ENCODE measurements at regions not wholly inside any gene's neighbourhood (a gene's known extent, or its start where the extent isn't known, plus 50 kb on each side); places are given as distances from the start of the nearest gene placed in this dataset.

GRCh38 chr1:29478151-29478791 lies 241.9 kb downstream of the PTPRU start:
- no peaks in the 10 kb centered on the region for H3K36me3 ChIP-seq (ENCODE audit: insufficient read depth, low read length)
- no peaks in the 10 kb centered on the region for H3K27me3 ChIP-seq (ENCODE audit: low read length)
- no peak overlapping the region for H3K4me2 ChIP-seq (ENCODE audit: low read depth, low read length, poor library complexity, severe bottlenecking)
- H3K4me3 ChIP-seq (ENCODE audit: low read length), result no peak overlapping the region
- DNase-seq, result no peak
- no peaks in the 10 kb centered on the region for H3K9me3 ChIP-seq (ENCODE audit: low read length)
- H3K9me2 ChIP-seq (replicated peaks; ENCODE audit: insufficient read depth, low read length), result no peaks in the 10 kb centered on the region
- H3K4me1 ChIP-seq (ENCODE audit: low read length), result no peaks in the 10 kb centered on the region
- H4K20me1 ChIP-seq (ENCODE audit: insufficient read depth, low read depth, low read length), result no peaks in the 10 kb centered on the region
- no peak overlapping the region for H3K27ac ChIP-seq (ENCODE audit: low read length)
- H2AFZ ChIP-seq (ENCODE audit: low read length), result no peak overlapping the region
- H3K79me2 ChIP-seq (ENCODE audit: low read length), result no peaks in the 10 kb centered on the region
- no peak overlapping the region for H3K9ac ChIP-seq (ENCODE audit: low read length)

GRCh38 chr1:29475326-29475725 lies 239.0 kb downstream of the PTPRU start:
- H3K27me3 ChIP-seq (ENCODE audit: low read length), result no peaks in the 10 kb centered on the region

GRCh38 chr1:29474274-29475244 lies 238.2 kb downstream of the PTPRU start:
- no peaks in the 10 kb centered on the region for H3K9me2 ChIP-seq (replicated peaks; ENCODE audit: insufficient read depth, low read length)
- H3K4me3 ChIP-seq (ENCODE audit: low read length), result no peak overlapping the region
- no peaks in the 10 kb centered on the region for H3K79me2 ChIP-seq (ENCODE audit: low read length)
- no peaks in the 10 kb centered on the region for H4K20me1 ChIP-seq (ENCODE audit: insufficient read depth, low read depth, low read length)
- no peaks in the 10 kb centered on the region for H3K36me3 ChIP-seq (ENCODE audit: insufficient read depth, low read length)
- H3K27me3 ChIP-seq (ENCODE audit: low read length), result no peaks in the 10 kb centered on the region
- no peaks in the 10 kb centered on the region for H3K4me1 ChIP-seq (ENCODE audit: low read length)
- no peak overlapping the region for H3K27ac ChIP-seq (ENCODE audit: low read length)
- H3K4me2 ChIP-seq (ENCODE audit: low read depth, low read length, poor library complexity, severe bottlenecking), result no peak overlapping the region
- no peak overlapping the region for H2AFZ ChIP-seq (ENCODE audit: low read length)
- no peaks in the 10 kb centered on the region for H3K9me3 ChIP-seq (ENCODE audit: low read length)
- no peak overlapping the region for H3K9ac ChIP-seq (ENCODE audit: low read length)
- DNase-seq, result no peak

More at GRCh38 chr1:29475326-29475725, 239.0 kb downstream of the PTPRU start:
- no peaks in the 10 kb centered on the region for H3K36me3 ChIP-seq (ENCODE audit: insufficient read depth, low read length)
- H3K4me1 ChIP-seq (ENCODE audit: low read length), result no peaks in the 10 kb centered on the region
- no peak for DNase-seq
- no peaks in the 10 kb centered on the region for H3K9me3 ChIP-seq (ENCODE audit: low read length)
- H3K27ac ChIP-seq (ENCODE audit: low read length), result no peak overlapping the region
- H3K4me2 ChIP-seq (ENCODE audit: low read depth, low read length, poor library complexity, severe bottlenecking), result no peak overlapping the region
- no peak overlapping the region for H2AFZ ChIP-seq (ENCODE audit: low read length)
- H4K20me1 ChIP-seq (ENCODE audit: insufficient read depth, low read depth, low read length), result no peaks in the 10 kb centered on the region
- H3K9ac ChIP-seq (ENCODE audit: low read length), result no peak overlapping the region
- H3K4me3 ChIP-seq (ENCODE audit: low read length), result no peak overlapping the region
- H3K9me2 ChIP-seq (replicated peaks; ENCODE audit: insufficient read depth, low read length), result no peaks in the 10 kb centered on the region
- no peaks in the 10 kb centered on the region for H3K79me2 ChIP-seq (ENCODE audit: low read length)

- Histone ChIP-seq H3K79me2 (ENCODE audit: low read length) (no peaks in the 10 kb centered on the region), H3K36me3 (ENCODE audit: insufficient read depth, low read length) (no peaks in the 10 kb centered on the region), H3K9me2 (replicated peaks; ENCODE audit: insufficient read depth, low read length) (no peaks in the 10 kb centered on the region), H3K4me1 (ENCODE audit: low read length) (no peaks in the 10 kb centered on the region), H3K4me3 (ENCODE audit: low read length) (no peak overlapping the region), H3K27me3 (ENCODE audit: low read length) (no peaks in the 10 kb centered on the region), H4K20me1 (ENCODE audit: insufficient read depth, low read depth, low read length) (no peaks in the 10 kb centered on the region), H3K9ac (ENCODE audit: low read length) (no peak overlapping the region), H2AFZ (ENCODE audit: low read length) (no peak overlapping the region), H3K9me3 (ENCODE audit: low read length) (no peaks in the 10 kb centered on the region), H3K27ac (ENCODE audit: low read length) (no peak overlapping the region), H3K4me2 (ENCODE audit: low read depth, low read length, poor library complexity, severe bottlenecking) (no peak overlapping the region)
- DNase-seq, result no peak
Observed at GRCh38 chr1:29473161-29473855, 237.0 kb downstream of the PTPRU start.

- Histone ChIP-seq H3K27ac (ENCODE audit: low read length) (no peak overlapping the region), H3K79me2 (ENCODE audit: low read length) (no peaks in the 10 kb centered on the region), H2AFZ (ENCODE audit: low read length) (no peak overlapping the region), H3K9ac (ENCODE audit: low read length) (no peak overlapping the region), H3K4me2 (ENCODE audit: low read depth, low read length, poor library complexity, severe bottlenecking) (no peak overlapping the region), H3K9me2 (replicated peaks; ENCODE audit: insufficient read depth, low read length) (no peaks in the 10 kb centered on the region), H3K27me3 (ENCODE audit: low read length) (no peaks in the 10 kb centered on the region), H3K4me1 (ENCODE audit: low read length) (no peaks in the 10 kb centered on the region), H4K20me1 (ENCODE audit: insufficient read depth, low read depth, low read length) (no peaks in the 10 kb centered on the region), H3K9me3 (ENCODE audit: low read length) (no peaks in the 10 kb centered on the region), H3K4me3 (ENCODE audit: low read length) (no peak overlapping the region), H3K36me3 (ENCODE audit: insufficient read depth, low read length) (no peaks in the 10 kb centered on the region)
- DNase-seq, result no peak
Observed at GRCh38 chr1:29471487-29472313, 235.4 kb downstream of the PTPRU start.

GRCh38 chr1:29470788-29471119 lies 234.4 kb downstream of the PTPRU start:
- Histone ChIP-seq H3K36me3 (ENCODE audit: insufficient read depth, low read length) (no peaks in the 10 kb centered on the region), H3K9me3 (ENCODE audit: low read length) (no peaks in the 10 kb centered on the region), H3K9ac (ENCODE audit: low read length) (no peak overlapping the region), H3K79me2 (ENCODE audit: low read length) (no peaks in the 10 kb centered on the region), H3K27ac (ENCODE audit: low read length) (no peak overlapping the region), H3K4me1 (ENCODE audit: low read length) (no peaks in the 10 kb centered on the region), H4K20me1 (ENCODE audit: insufficient read depth, low read depth, low read length) (no peaks in the 10 kb centered on the region), H3K9me2 (replicated peaks; ENCODE audit: insufficient read depth, low read length) (no peaks in the 10 kb centered on the region), H3K4me3 (ENCODE audit: low read length) (no peak overlapping the region), H2AFZ (ENCODE audit: low read length) (no peak overlapping the region), H3K27me3 (ENCODE audit: low read length) (no peaks in the 10 kb centered on the region), H3K4me2 (ENCODE audit: low read depth, low read length, poor library complexity, severe bottlenecking) (no peak overlapping the region)
- DNase-seq, result no peak

- no peaks in the 10 kb centered on the region for H3K27me3 ChIP-seq (ENCODE audit: low read length)
- H3K9ac ChIP-seq (ENCODE audit: low read length), result no peak overlapping the region
- no peak overlapping the region for H3K4me2 ChIP-seq (ENCODE audit: low read depth, low read length, poor library complexity, severe bottlenecking)
- no peaks in the 10 kb centered on the region for H3K36me3 ChIP-seq (ENCODE audit: insufficient read depth, low read length)
- no peaks in the 10 kb centered on the region for H3K4me1 ChIP-seq (ENCODE audit: low read length)
- no peaks in the 10 kb centered on the region for H4K20me1 ChIP-seq (ENCODE audit: insufficient read depth, low read depth, low read length)
- no peaks in the 10 kb centered on the region for H3K9me3 ChIP-seq (ENCODE audit: low read length)
- no peak overlapping the region for H3K27ac ChIP-seq (ENCODE audit: low read length)
- H2AFZ ChIP-seq (ENCODE audit: low read length), result no peak overlapping the region
- H3K4me3 ChIP-seq (ENCODE audit: low read length), result no peak overlapping the region
- no peak for DNase-seq
- no peaks in the 10 kb centered on the region for H3K9me2 ChIP-seq (replicated peaks; ENCODE audit: insufficient read depth, low read length)
- H3K79me2 ChIP-seq (ENCODE audit: low read length), result no peaks in the 10 kb centered on the region
Observed at GRCh38 chr1:29470087-29470787, 233.9 kb downstream of the PTPRU start.
